HG03135 (cell line): ENCODE measurements at regions not wholly inside any gene's neighbourhood (a gene's known extent, or its start where the extent isn't known, plus 50 kb on each side); places are given as distances from the start of the nearest gene placed in this dataset.
"Not testable (repeated sequence)": the region's sequence is repeated elsewhere in the genome, so short reads cannot be mapped to it uniquely, and the experiment has no call there.

Source experiments
- ATAC-seq: cut with Tn5 transposase; IDR thresholded peaks from one replicate; pipeline ENCODE4 v1.9.1; 2021; ENCODE audit warnings: mild to moderate bottlenecking, moderate library complexity; ENCODE audit not compliant: unreplicated experiment

- no peak for ATAC-seq
Observed at GRCh38 chr13:82294226-82294625, 1588.0 kb downstream of the SLITRK1 start.

DNA sequence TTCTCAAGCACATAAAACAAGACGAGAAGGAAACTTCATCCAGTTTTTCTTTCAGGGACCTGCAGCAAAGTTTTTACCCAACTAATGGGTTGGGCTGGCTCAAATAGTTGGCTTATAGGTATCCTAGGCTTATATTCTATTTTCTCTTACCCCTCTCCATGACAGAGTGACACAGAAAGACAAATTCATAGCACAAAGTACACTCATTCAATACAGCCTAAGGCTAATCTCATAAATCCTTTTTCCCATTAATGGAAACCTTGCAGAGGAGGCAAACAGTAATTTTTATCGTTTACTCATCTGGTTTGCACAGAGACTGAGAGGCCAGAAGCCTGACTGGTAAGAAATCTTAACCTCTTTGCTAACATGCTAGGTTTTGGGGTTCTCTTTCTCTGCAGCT is 1589.9 kb downstream of the SLITRK1 start:
- no peak for ATAC-seq

GRCh38 chr13:82291852-82292251 is 1590.4 kb downstream of the SLITRK1 start:
- no peak for ATAC-seq

DNA sequence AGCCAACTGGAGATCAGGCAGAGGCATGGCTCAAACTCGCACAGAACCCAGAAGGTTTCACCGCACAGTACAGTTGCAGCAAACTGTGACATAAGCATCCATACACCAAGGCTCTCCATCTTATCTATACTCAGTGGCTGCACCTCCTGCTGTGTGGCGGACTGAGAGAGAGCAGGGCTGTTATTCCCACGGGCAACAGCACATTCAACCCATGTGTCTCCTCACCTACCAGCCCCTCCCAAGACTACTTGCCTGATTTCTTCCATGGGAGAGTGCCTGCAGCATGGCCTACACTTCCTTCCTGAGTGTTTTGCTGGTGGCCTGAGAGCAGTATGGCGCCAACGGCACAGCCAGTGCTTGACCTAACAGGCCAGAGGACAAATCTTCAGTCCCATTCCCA is 1606.6 kb downstream of the SLITRK1 start:
- no peak for ATAC-seq

GRCh38 chr13:82259284-82259683 is 1623.0 kb downstream of the SLITRK1 start:
- ATAC-seq: no peak

DNA sequence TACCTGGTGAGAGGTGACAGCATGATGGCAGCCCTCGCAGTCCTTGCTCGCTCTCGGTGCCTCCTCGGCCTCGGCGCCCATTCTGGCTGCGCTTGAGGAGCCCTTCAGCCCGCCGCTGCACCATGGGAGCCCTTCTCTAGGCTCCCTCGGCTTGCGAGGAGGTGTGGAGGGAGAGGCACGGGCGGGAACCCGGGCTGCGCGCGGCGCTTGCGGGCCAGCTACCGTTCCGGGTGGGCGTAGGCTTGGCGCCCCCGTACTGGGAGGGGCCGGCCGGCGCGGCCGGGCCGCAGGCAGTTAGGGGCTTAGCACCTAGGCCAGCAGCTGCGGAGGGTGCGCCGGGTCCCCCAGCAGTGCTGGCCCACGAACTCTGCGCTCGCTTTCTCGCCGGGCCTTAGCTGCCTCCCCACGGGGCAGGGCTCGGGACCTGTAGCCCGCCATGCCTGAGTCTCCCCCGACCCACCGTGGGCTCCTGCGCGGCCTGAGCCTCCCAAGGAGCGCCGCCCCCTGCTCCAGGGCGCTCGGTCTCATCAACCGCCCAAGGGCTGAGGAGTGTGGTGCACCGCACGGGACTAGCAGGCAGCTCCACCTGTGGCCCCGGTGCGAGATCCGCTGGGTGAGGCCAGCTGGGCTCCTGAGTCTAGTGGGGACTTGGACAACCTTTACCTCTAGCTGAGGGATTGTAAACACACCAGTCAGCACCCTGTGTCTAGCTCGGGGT is 1624.3 kb downstream of the SLITRK1 start:
- no peak for ATAC-seq

DNA sequence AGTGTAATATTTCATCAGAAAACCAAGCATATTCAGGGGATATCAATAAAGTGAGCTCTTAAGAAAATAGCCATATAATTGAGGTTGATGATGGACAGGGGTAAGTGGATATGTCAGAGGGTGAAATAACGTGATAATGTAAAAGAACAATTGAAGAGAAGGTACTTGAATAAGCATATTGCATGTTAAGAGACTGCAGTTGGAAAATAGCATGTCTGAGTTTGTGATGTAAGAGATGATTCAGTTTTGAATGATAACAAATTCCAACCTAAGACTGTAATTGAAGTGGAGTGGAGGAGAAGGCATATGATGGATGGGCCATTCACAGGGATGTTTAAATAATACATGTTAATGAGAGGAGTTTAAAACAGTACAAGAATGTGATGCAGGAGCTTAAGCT is 1633.5 kb downstream of the SLITRK1 start:
- ATAC-seq: no peak

DNA sequence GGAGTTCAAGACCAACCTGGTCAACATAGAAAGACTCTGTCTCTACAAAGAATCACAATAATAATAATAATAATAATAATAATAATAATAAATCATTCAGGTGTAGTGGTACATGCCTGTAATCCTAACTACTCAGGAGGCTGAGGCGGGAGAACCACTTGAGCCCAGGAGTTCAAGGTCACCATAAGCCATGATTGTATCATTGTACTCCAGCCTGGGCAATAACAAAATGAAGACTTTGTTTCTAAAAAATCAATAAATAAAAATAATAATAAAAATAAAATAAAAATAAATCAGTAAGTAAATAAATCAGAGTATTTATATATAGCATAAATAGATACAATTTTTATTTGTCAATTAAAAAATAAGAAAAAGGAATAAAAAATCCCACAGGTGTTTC is 1636.4 kb downstream of the SLITRK1 start:
- ATAC-seq: no peak

- no peak for ATAC-seq
Observed at GRCh38 chr13:82224806-82225205, 1657.5 kb downstream of the SLITRK1 start.

GRCh38 chr13:82221621-82222020 is 1660.7 kb downstream of the SLITRK1 start:
- no peak for ATAC-seq

DNA sequence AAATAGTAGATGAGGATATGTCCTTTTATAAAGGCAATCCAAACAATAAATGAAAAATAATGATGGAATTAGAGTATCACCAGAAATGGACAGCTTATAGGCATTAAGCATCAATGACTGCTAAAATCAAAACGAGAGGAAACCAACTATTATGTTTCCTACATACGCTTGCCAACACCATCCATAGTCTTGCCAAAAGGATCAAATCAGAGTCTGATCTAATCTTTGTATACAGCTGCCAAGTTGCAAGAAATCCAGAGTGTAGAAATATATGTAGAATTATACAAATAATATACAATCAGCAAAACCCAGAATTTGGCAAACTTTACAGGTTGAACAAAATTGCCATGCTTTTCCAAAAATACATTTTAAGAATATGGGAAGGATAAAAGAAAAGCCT is 1661.6 kb downstream of the SLITRK1 start:
- ATAC-seq: no peak

- ATAC-seq: no peak
Observed at GRCh38 chr13:82216165-82216564, 1666.1 kb downstream of the SLITRK1 start.

DNA sequence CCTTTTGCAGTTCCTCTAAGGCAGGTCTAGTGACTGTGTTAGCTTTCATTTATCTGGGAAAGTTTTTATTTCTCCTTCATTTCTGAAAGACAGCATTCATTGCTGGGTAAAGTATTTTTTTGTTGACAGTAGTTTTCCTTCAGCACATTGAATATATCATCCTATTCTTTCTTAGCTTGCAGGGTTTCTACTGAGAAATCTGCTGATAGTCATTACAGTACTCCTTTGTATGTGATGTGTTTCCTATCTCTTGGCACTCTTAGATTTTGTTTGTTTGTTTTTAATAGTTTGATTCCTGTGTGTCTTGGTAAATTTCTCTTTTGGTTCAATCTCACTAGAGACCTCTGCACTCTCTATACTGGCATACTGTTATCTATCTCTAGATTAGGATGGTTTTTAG is 1667.9 kb downstream of the SLITRK1 start:
- ATAC-seq: no peak

- no peak for ATAC-seq
Observed at GRCh38 chr13:82206241-82206640, 1676.0 kb downstream of the SLITRK1 start.

DNA sequence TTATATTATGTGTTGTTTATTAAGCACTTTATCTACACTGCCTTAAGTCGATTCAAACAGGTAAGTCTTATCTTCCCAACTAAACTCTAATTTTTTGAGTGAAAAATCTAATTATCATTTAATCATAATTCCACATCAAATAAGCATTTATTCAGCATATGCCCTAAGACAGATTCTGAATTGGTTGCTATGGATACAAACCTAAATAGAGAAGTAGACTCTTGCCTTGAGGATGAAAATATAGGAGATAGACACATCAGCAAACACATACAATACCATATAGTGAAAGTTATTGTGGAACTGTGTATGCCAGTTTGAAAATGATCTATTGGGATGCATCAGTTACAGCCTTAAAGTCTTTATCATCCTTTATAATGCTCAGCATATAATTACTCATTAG is 1679.9 kb downstream of the SLITRK1 start:
- ATAC-seq: no peak

- ATAC-seq: no peak
Observed at GRCh38 chr13:82196087-82196486, 1686.2 kb downstream of the SLITRK1 start.

GRCh38 chr13:82187227-82187626 is 1695.0 kb downstream of the SLITRK1 start:
- ATAC-seq: no peak

DNA sequence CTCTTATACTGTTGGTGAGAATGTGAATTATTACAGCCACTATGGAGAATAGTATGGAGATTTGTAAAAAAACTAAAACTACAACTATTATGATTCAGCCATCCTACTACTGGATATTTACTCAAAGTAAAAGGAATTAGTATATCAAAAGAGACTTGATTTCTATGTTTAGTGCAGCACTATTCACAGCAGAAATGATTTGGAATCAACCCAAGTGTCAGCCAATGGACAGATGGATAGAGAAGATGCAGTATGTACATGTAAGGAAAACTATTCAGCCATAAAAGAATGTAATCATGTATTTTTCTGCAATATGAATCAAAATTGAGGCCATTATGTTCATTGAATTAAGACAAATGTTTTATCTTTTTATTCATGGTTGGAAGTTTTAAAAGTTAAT is 1705.5 kb downstream of the SLITRK1 start:
- ATAC-seq: no peak

- ATAC-seq: no peak
Observed at GRCh38 chr13:82165396-82166174, 1716.7 kb downstream of the SLITRK1 start.

DNA sequence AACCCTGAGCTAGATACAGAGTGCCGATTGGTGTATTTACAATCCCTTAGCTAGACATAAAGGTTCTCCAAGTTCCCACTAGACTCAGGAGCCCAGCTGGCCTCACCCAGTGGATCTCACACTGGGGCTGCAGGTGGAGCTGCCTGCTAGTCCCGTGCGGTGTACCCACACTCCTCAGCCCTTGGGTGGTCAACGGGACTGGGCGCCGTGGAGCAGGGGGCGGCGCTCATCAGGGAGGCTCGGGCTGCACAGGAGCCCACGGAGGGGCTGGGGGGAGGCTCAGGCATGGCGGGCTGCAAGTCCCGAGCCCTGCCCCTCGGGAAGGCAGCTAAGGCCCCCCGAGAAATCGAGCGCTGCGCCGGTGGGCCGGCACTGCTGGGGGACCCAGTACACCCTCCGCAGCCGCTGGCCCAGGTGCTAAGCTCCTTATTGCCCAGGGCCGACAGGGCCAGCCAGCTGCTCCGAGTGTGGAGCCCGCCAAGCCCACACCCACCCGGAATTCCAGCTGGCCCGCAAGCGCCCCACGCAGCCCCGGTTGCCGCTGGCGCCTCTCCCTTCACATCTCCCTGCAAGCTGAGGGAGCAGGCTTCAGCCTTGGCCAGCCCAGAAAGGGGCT is 1717.4 kb downstream of the SLITRK1 start:
- not testable (repeated sequence) for ATAC-seq

DNA sequence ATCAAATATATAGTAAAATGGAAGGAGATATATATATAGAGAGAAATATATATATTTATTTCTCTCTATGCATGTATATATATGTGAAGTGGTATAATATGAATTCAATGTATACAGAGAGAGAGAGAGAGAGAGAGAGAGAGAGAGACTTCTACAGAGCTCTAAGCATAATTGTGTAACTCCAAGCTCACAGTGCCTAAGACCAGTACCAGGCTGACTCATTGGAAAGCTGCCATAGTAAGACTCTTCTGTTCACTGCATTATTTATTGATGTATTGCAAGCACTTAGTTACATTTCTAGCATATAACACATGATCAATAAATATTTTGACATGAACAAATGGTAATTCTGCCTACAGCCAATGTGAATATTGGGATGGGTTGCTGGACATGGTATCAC is 1734.7 kb downstream of the SLITRK1 start:
- no peak for ATAC-seq

GRCh38 chr13:82136880-82137279 is 1745.4 kb downstream of the SLITRK1 start:
- no peak for ATAC-seq
